Panc1 (cell line): ENCODE measurements at regions not wholly inside any gene's neighbourhood (a gene's known extent, or its start where the extent isn't known, plus 50 kb on each side); places are given as distances from the start of the nearest gene placed in this dataset.

Experiments
- ATAC-seq: fragments of 200-7000 bp; cut with Tn5 transposase; 2 replicates; pipeline ENCODE4 v1.9.1; 2020; ENCODE audit warnings: mild to moderate bottlenecking, moderate library complexity
- BruUV-seq: library from RNA; stranded (reverse); fragments of 400-500 nt; replicated peaks from 2 replicates; lab custom pipeline; 2021; lab: Mats Ljungman, UMichigan
- CTCF ChIA-PET: fragments of 300-600 bp; sonication (Branson Sonifier 250); formaldehyde crosslinking; loops from one replicate; lab custom pipeline; 2022; ENCODE audit warnings: antibody characterized with exemption; lab: Charles Lee
- POLR2A ChIA-PET: fragments of 300-600 bp; sonication (Branson Sonifier 250); formaldehyde crosslinking; loops from one replicate; lab custom pipeline; 2022; ENCODE audit warnings: antibody characterized with exemption; lab: Charles Lee
- DNase-seq: peaks from one replicate; pipeline ENCODE4 v3.0.0-alpha.2; 2010; ENCODE audit warnings: low read depth, low spot score
- H3K27ac ChIP-seq: 2 replicates; pipeline ENCODE4 v1.5.1; 2011; ENCODE audit warnings: mild to moderate bottlenecking, low read length, inconsistent platforms
- H3K27me3 ChIP-seq: fragments of 200-500 bp; sonication (Bioruptor generic); 2 replicates; pipeline ENCODE4 v1.6.0; 2014; ENCODE audit warnings: low read length, inconsistent platforms; ENCODE audit not compliant: control insufficient read depth, insufficient read depth
- H3K36me3 ChIP-seq: fragments of 200-500 bp; sonication (Bioruptor generic); 2 replicates; pipeline ENCODE4 v1.5.1; 2014; ENCODE audit warnings: inconsistent platforms, mild to moderate bottlenecking, low read length, moderate library complexity; ENCODE audit not compliant: control insufficient read depth, insufficient read depth
- H3K4me1 ChIP-seq: 2 replicates; pipeline ENCODE4 v1.5.1; 2011; ENCODE audit warnings: inconsistent platforms, mild to moderate bottlenecking, low read length, moderate library complexity; ENCODE audit not compliant: control insufficient read depth, insufficient read depth
- H3K4me3 ChIP-seq, 2 experiments: 2 replicates each; pipeline ENCODE4 v1.5.1; 2011 to 2012; ENCODE audit warnings: low read depth in 2 of 2, low read length in 2 of 2, mild to moderate bottlenecking in 2 of 2, inconsistent platforms in 1 of 2, moderate library complexity in 1 of 2
- H3K9me3 ChIP-seq: fragments of 200-500 bp; sonication (Bioruptor generic); 2 replicates; pipeline ENCODE4 v1.5.1; 2014; ENCODE audit warnings: low read depth, mild to moderate bottlenecking, inconsistent platforms, low read length, moderate library complexity; ENCODE audit not compliant: control insufficient read depth, insufficient read depth
- CTCF ChIP-seq: fragments of 450-650 bp; IDR thresholded peaks from 2 replicates; pipeline ENCODE4 v1.5.1; 2017; ENCODE audit warnings: mild to moderate bottlenecking
- POLR2AphosphoS5 ChIP-seq: IDR thresholded peaks from 2 replicates; pipeline ENCODE4 v1.6.1; 2012; ENCODE audit warnings: mild to moderate bottlenecking, low read depth, low read length, moderate library complexity
- REST ChIP-seq, 2 experiments: IDR thresholded peaks; 2 replicates each; pipeline ENCODE4 v1.6.1; 2011 to 2012; ENCODE audit warnings: low read depth in 2 of 2, control low read depth in 1 of 2, low read length in 1 of 2, mild to moderate bottlenecking in 1 of 2, moderate library complexity in 1 of 2; ENCODE audit not compliant: insufficient read depth in 1 of 2
- SIN3A ChIP-seq: IDR thresholded peaks from 2 replicates; pipeline ENCODE4 v1.6.1; 2012; ENCODE audit warnings: low read depth, mild to moderate bottlenecking, low read length, moderate library complexity, borderline replicate concordance; ENCODE audit not compliant: insufficient read depth
- TCF7L2 ChIP-seq: IDR thresholded peaks from 2 replicates; pipeline ENCODE4 v1.6.1; 2011; ENCODE audit warnings: mild to moderate bottlenecking, low read depth, low read length, inconsistent platforms
- in situ Hi-C: cut with HindIII; loops from 2 replicates; pipeline ENCODE4 v1.10.0; 2016; ENCODE audit warnings: low sequenced_read_pairs, low pct_unique_long_range_greater_than_20kb
- intact Hi-C: fragments of 100-400 bp; cut with micrococcal nuclease; formaldehyde crosslinking; loops from one replicate; pipeline ENCODE4 v1.10.0; 2022; ENCODE audit not compliant: unreplicated experiment

- no peak for TF ChIP-seq CTCF
- TF ChIP-seq REST (IDR thresholded peaks at IDR 0.05; ENCODE audit: insufficient read depth in 1 of 2, low read depth in 2 of 2, low read length in 1 of 2) = no peak
- no peak for TF ChIP-seq TCF7L2
- TF ChIP-seq SIN3A = no peak
- TF ChIP-seq POLR2AphosphoS5 = no peak
- ChIA-PET POLR2A (interaction anchor here (0.6 kb wide), 1 partner anchor 341 kb away, joined by 3 read pairs; no protein-coding TSS in a partner anchor), CTCF (no interaction called here)
- H3K36me3 ChIP-seq = no peaks in the 10 kb centered on the region
- BruUV-seq = no TSS peak
- DNase-seq (no peak), ATAC-seq (no peak)
- no peaks in the 10 kb centered on the region for H3K27me3 ChIP-seq
- no peak overlapping the region for H3K4me3 ChIP-seq
- intact Hi-C loops = no loop called here
- H3K9me3 ChIP-seq = no peaks in the 10 kb centered on the region
- H3K27ac ChIP-seq = no peak overlapping the region
- in situ Hi-C loops = no loop called here
- no peaks in the 10 kb centered on the region for H3K4me1 ChIP-seq
Measured at GRCh38 chr3:94617312-94617711, 554.5 kb downstream of the NSUN3 start.

GRCh38 chr3:94619643-94620042, 556.8 kb downstream of the NSUN3 start:
- no peaks in the 10 kb centered on the region for H3K9me3 ChIP-seq
- no TSS peak for BruUV-seq
- POLR2A ChIA-PET = no interaction called here
- H3K36me3 ChIP-seq = no peaks in the 10 kb centered on the region
- in situ Hi-C loops = no loop called here
- CTCF ChIA-PET = no interaction called here
- H3K4me1 ChIP-seq = no peaks in the 10 kb centered on the region
- H3K27ac ChIP-seq = no peak overlapping the region
- ATAC-seq (no peak), DNase-seq (no peak)
- intact Hi-C loops = no loop called here
- H3K27me3 ChIP-seq = no peaks in the 10 kb centered on the region
- H3K4me3 ChIP-seq = no peak overlapping the region
- TF ChIP-seq CTCF = no peak
- no peak for TF ChIP-seq POLR2AphosphoS5
- TF ChIP-seq SIN3A = no peak
- no peak for TF ChIP-seq REST (IDR thresholded peaks at IDR 0.05; ENCODE audit: insufficient read depth in 1 of 2, low read depth in 2 of 2, low read length in 1 of 2)
- TF ChIP-seq TCF7L2 = no peak
